T-helper 2 cell treated with Interferon-gamma antibody and Interleukin-4, amounts not matched to agents 5 μg/mL and 100 μg/mL, for 36 hours (primary cell): ENCODE measurements at regions not wholly inside any gene's neighbourhood (a gene's known extent, or its start where the extent isn't known, plus 50 kb on each side); places are given as distances from the start of the nearest gene placed in this dataset.

Experiments used
- DNase-seq: peaks from one replicate; pipeline ENCODE4 v3.0.0; 2021; ENCODE audit warnings: low spot score
- H3K27ac Mint-ChIP-seq: one replicate; pipeline ENCODE4 v1.8.0; 2021; ENCODE audit warnings: mild to moderate bottlenecking, mixed read lengths
- H3K27me3 Mint-ChIP-seq: one replicate; pipeline ENCODE4 v1.8.0; 2021; ENCODE audit warnings: low read depth, mixed read lengths
- H3K36me3 Mint-ChIP-seq: one replicate; pipeline ENCODE4 v1.8.0; 2021; ENCODE audit warnings: low read depth, mixed read lengths
- H3K4me1 Mint-ChIP-seq: one replicate; pipeline ENCODE4 v1.8.0; 2021; ENCODE audit warnings: low read depth, mixed read lengths
- H3K4me3 Mint-ChIP-seq: one replicate; pipeline ENCODE4 v1.8.0; 2022; ENCODE audit warnings: mild to moderate bottlenecking, moderate library complexity, mixed read lengths
- H3K9me3 Mint-ChIP-seq: one replicate; pipeline ENCODE4 v1.8.0; 2021; ENCODE audit warnings: mixed read lengths

GRCh38 chr9:80892703-80893102, 796.6 kb downstream of the TLE1 start:
- no peaks in the 10 kb centered on the region for H3K36me3 Mint-ChIP-seq
- no peaks in the 10 kb centered on the region for H3K9me3 Mint-ChIP-seq

GRCh38 chr9:80890124-80890523, 799.2 kb downstream of the TLE1 start:
- H3K36me3 Mint-ChIP-seq: no peaks in the 10 kb centered on the region
- H3K27ac Mint-ChIP-seq: no peak overlapping the region
- peaks cover 4% of the 10 kb centered on the region for H3K9me3 Mint-ChIP-seq
- no peak overlapping the region for H3K4me3 Mint-ChIP-seq
- no peaks in the 10 kb centered on the region for H3K27me3 Mint-ChIP-seq
- no peak for DNase-seq
- no peaks in the 10 kb centered on the region for H3K4me1 Mint-ChIP-seq

More at GRCh38 chr9:80892703-80893102, 796.6 kb downstream of the TLE1 start:
- Mint-ChIP-seq H3K4me3 (no peak overlapping the region), H3K4me1 (no peaks in the 10 kb centered on the region), H3K27me3 (no peaks in the 10 kb centered on the region), H3K27ac (no peak overlapping the region)
- no peak for DNase-seq

GRCh38 chr9:80885894-80886293, 803.5 kb downstream of the TLE1 start:
- Mint-ChIP-seq H3K27me3 (no peaks in the 10 kb centered on the region), H3K36me3 (no peaks in the 10 kb centered on the region), H3K9me3 (peaks cover 4% of the 10 kb centered on the region), H3K4me3 (no peak overlapping the region), H3K27ac (no peak overlapping the region), H3K4me1 (no peaks in the 10 kb centered on the region)
- no peak for DNase-seq

- no peak for DNase-seq
- no peaks in the 10 kb centered on the region for H3K4me1 Mint-ChIP-seq
- no peaks in the 10 kb centered on the region for H3K27me3 Mint-ChIP-seq
- H3K27ac Mint-ChIP-seq: no peak overlapping the region
- H3K36me3 Mint-ChIP-seq: no peaks in the 10 kb centered on the region
- no peak overlapping the region for H3K4me3 Mint-ChIP-seq
- peaks cover 4% of the 10 kb centered on the region for H3K9me3 Mint-ChIP-seq
Measured at GRCh38 chr9:80883826-80884579, 805.3 kb downstream of the TLE1 start.

GRCh38 chr9:80883426-80883825, 805.9 kb downstream of the TLE1 start:
- Mint-ChIP-seq H3K9me3 (peaks cover 4% of the 10 kb centered on the region), H3K4me3 (no peak overlapping the region), H3K27ac (no peak overlapping the region), H3K4me1 (no peaks in the 10 kb centered on the region), H3K36me3 (no peaks in the 10 kb centered on the region), H3K27me3 (no peaks in the 10 kb centered on the region)
- DNase-seq: no peak

- Mint-ChIP-seq H3K4me3 (no peak overlapping the region), H3K4me1 (no peaks in the 10 kb centered on the region), H3K36me3 (no peaks in the 10 kb centered on the region), H3K9me3 (peaks cover 8% of the 10 kb centered on the region), H3K27ac (no peak overlapping the region), H3K27me3 (no peaks in the 10 kb centered on the region)
- DNase-seq: no peak
Measured at GRCh38 chr9:80881940-80882339, 807.4 kb downstream of the TLE1 start.

- Mint-ChIP-seq H3K27ac (no peak overlapping the region), H3K27me3 (no peaks in the 10 kb centered on the region), H3K9me3 (peaks cover 9% of the 10 kb centered on the region), H3K4me1 (no peaks in the 10 kb centered on the region), H3K4me3 (no peak overlapping the region), H3K36me3 (no peaks in the 10 kb centered on the region)
- no peak for DNase-seq
Measured at GRCh38 chr9:80881320-80881719, 808.0 kb downstream of the TLE1 start.

- Mint-ChIP-seq H3K36me3 (no peaks in the 10 kb centered on the region), H3K27me3 (no peaks in the 10 kb centered on the region), H3K9me3 (peaks cover 17% of the 10 kb centered on the region), H3K4me3 (no peak overlapping the region), H3K27ac (no peak overlapping the region), H3K4me1 (no peaks in the 10 kb centered on the region)
- DNase-seq: no peak
Measured at GRCh38 chr9:80878556-80878955, 810.8 kb downstream of the TLE1 start.

- H3K4me3 Mint-ChIP-seq: no peak overlapping the region
- no peaks in the 10 kb centered on the region for H3K27me3 Mint-ChIP-seq
- no peaks in the 10 kb centered on the region for H3K36me3 Mint-ChIP-seq
- no peak for DNase-seq
- no peaks in the 10 kb centered on the region for H3K4me1 Mint-ChIP-seq
- peaks cover 17% of the 10 kb centered on the region for H3K9me3 Mint-ChIP-seq
- H3K27ac Mint-ChIP-seq: no peak overlapping the region
Measured at GRCh38 chr9:80875947-80876346, 813.4 kb downstream of the TLE1 start.

- Mint-ChIP-seq H3K4me1 (no peaks in the 10 kb centered on the region), H3K36me3 (no peaks in the 10 kb centered on the region), H3K4me3 (no peak overlapping the region), H3K27ac (no peak overlapping the region), H3K27me3 (no peaks in the 10 kb centered on the region), H3K9me3 (peaks cover 22% of the 10 kb centered on the region)
- no peak for DNase-seq
Measured at GRCh38 chr9:80874276-80874675, 815.1 kb downstream of the TLE1 start.

- DNase-seq: no peak
- H3K9me3 Mint-ChIP-seq: peaks cover 23% of the 10 kb centered on the region
- no peaks in the 10 kb centered on the region for H3K36me3 Mint-ChIP-seq
- H3K27me3 Mint-ChIP-seq: no peaks in the 10 kb centered on the region
- H3K4me3 Mint-ChIP-seq: no peak overlapping the region
- no peaks in the 10 kb centered on the region for H3K4me1 Mint-ChIP-seq
- H3K27ac Mint-ChIP-seq: no peak overlapping the region
Measured at GRCh38 chr9:80873861-80874260, 815.5 kb downstream of the TLE1 start.

GRCh38 chr9:80871596-80871995, 817.8 kb downstream of the TLE1 start:
- H3K4me1 Mint-ChIP-seq: no peaks in the 10 kb centered on the region
- no peaks in the 10 kb centered on the region for H3K27me3 Mint-ChIP-seq
- no peaks in the 10 kb centered on the region for H3K36me3 Mint-ChIP-seq
- H3K4me3 Mint-ChIP-seq: no peak overlapping the region
- no peak for DNase-seq
- H3K27ac Mint-ChIP-seq: no peak overlapping the region
- H3K9me3 Mint-ChIP-seq: peaks cover 34% of the 10 kb centered on the region

GRCh38 chr9:80867731-80868130, 821.6 kb downstream of the TLE1 start:
- H3K9me3 Mint-ChIP-seq: peaks cover 38% of the 10 kb centered on the region
- no peaks in the 10 kb centered on the region for H3K36me3 Mint-ChIP-seq
- no peak overlapping the region for H3K4me3 Mint-ChIP-seq
- no peak for DNase-seq
- H3K27ac Mint-ChIP-seq: no peak overlapping the region
- H3K27me3 Mint-ChIP-seq: no peaks in the 10 kb centered on the region
- H3K4me1 Mint-ChIP-seq: no peaks in the 10 kb centered on the region

- H3K36me3 Mint-ChIP-seq: no peaks in the 10 kb centered on the region
- H3K4me3 Mint-ChIP-seq: no peak overlapping the region
- H3K9me3 Mint-ChIP-seq: peaks cover 38% of the 10 kb centered on the region
- H3K27me3 Mint-ChIP-seq: no peaks in the 10 kb centered on the region
- H3K27ac Mint-ChIP-seq: no peak overlapping the region
- H3K4me1 Mint-ChIP-seq: no peaks in the 10 kb centered on the region
- no peak for DNase-seq
Measured at GRCh38 chr9:80866576-80867227, 822.6 kb downstream of the TLE1 start.

- Mint-ChIP-seq H3K27ac (no peak overlapping the region), H3K4me3 (no peak overlapping the region)
Measured at GRCh38 chr9:80866121-80866520, 823.2 kb downstream of the TLE1 start.

More at GRCh38 chr9:80866121-80866520, 823.2 kb downstream of the TLE1 start:
- Mint-ChIP-seq H3K9me3 (peaks cover 38% of the 10 kb centered on the region), H3K36me3 (no peaks in the 10 kb centered on the region), H3K27me3 (no peaks in the 10 kb centered on the region), H3K4me1 (no peaks in the 10 kb centered on the region)
- DNase-seq: no peak
